Myocyte (in vitro differentiated cells): ENCODE measurements at regions not wholly inside any gene's neighbourhood (a gene's known extent, or its start where the extent isn't known, plus 50 kb on each side); places are given as distances from the start of the nearest gene placed in this dataset.

ENCODE experiments used
- DNase-seq: peaks from one replicate; pipeline ENCODE4 v3.0.0-alpha.2; 2012; ENCODE audit warnings: low read depth

DNA sequence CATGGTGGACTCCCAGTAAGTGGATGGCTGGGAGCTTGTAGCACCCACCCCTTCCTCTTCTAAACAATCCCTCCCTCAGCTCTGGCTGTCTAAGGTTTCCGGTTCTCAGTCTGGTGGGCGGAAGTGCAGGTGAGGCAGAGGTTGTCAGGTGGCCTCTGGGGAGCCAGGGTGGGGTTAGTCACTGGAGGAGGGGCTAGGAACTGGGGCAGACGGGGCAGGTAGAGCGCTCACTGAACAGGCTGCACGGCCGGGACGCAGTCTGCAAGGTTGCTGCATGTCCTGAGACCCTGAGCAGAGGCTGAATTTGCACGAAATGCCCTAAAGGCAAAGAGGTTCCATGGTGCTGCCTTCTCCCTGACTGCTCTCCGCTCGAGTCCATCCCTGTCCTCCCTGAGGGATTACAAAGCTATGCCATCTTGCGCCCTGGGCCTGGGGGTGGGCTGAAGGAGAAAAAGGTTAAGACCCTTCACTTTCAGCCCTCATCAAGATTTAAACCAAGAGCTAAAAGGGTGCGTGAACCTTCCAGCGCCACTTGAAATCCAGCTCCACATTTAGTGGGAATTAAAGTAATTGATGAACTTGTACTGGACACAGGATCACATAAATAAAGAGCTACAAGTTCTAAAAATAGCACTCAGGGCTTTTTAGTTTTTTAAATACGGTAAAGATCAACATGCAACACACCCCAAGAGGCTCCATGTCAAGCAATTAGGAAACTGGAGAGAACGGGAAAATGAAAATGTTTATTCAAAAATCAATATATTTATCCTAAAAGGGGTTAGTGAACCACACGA lies 62.3 kb upstream of the CTBP2 start:
- DNase-seq = no peak

DNA sequence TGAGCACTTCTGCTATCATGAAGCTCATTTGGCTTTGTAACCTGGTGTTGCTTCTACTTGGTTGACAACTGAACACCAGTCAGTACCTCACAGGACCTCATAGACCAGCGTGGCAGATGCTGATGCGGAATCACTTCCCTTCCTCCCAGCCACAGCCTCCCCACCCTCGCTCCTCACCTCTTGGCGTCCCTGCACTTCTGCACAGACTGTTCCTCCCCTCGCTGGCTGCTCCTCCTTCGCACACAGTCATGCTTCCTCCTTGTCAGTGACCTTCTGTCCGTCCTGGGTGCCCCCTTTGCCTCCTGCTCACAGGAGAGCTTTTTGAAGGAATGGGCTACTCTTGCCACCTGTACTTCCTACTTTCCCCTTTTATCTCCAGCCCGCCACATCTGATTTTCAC lies 61.4 kb upstream of the CTBP2 start:
- DNase-seq = no peak

DNA sequence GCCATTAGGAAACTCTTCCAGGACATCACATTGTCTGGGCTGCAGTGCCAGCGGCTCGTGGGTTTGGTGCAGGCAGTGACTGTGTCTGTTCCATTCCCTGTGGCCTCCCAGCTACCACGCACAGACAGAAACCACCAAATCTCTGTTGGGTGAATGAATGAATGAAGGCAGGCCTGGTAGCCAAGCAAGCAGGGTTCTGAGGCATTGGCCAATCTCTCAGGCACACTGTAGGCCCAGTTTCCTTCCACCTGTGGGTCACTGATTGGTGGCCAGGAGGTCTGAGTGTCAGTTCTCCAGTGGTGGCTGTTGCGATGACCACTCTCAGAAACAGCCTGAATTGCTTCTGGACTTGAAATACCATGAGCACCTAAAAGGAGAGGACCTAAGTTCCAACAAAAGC lies 59.4 kb upstream of the CTBP2 start:
- DNase-seq = no peak

DNA sequence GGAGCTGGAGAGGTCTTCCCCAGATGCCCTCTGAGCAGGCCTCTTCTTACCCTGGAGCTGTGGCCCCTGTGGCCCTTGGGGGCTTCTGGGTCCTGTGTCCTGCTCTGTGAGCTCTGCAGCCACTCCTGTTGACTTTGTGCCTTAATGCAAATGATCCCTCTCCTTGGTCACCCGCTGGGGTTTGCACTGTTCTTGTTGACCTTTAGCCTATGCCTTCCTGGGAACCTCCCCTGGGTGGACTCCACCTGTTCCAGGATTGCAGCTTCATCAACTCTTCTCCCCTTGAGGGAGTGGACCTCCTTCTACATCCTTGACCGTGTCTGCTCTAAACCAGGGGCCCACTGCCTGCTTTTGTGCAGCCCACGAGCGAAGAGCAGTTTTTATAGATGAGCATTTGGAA lies 58.6 kb upstream of the CTBP2 start:
- no peak for DNase-seq

DNA sequence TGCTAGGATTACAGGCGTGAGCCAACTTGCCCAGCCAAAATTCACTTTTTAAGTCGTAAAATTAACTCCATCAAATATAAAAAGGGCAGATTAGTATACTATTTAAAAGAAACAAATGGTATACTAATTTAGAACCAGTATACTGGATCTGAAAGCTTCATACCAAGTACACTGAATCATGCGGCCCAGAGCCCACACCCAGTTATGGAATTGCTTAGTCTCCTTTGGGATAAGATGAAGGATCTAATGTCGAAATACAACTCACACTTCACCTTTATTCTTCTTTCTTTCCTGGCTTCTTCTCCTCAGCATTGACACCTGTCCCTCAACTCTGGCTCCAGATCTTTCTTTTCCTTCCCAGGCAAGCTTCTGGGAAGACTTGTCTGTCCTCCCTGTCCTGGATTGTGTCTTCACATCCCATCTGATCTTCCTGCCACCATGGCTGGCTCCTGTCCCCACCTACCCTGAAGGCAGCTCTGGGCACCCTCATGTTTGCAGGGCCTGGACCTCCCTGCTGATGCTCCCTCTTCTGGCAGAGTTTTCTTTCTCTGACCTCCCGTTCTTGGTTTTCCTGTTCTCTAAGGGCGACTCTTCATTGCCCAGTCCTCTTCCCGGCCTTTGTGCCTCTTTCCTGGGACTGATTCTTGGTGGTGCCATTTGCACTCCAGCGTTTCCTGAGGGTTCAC lies 57.8 kb upstream of the CTBP2 start:
- DNase-seq = peak; percentile 46

DNA sequence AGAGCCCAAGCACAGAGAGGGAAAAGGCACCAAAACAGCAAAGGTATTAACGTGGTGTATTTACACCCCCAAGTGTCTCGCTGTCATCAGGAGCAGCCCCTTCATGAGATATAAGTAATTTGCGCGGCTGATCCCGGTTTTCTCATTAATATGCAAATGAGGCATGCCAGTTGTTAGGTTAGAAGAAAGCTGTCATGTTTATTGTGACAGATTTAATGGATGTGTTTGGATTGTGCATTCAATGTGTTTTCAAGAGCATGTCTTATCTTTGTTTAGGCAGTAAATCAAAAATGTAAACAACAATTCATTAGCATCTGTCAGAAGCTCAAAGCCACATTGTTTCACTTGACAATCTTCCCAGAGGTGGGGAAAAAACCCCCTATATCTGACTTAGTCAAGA lies 56.5 kb upstream of the CTBP2 start:
- DNase-seq = no peak

DNA sequence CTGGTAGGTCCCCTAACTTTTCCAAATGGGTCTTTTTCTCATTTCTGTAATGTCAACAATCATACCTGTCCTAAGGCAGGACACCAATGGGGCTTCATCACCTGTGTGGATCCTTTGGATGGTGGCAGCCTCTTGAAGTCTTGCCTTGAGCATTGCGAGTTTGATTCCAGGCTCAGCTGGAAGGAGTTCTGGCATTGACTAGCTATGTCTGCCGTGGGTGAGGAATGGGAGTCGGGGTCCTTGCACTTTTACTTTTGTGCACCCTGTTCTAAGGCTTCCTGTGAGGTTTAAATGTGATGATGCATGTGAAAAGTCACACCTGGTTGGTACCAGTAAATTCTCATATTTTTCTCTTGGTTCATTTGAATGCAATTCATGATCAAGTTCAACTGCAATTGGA lies 55.9 kb upstream of the CTBP2 start:
- no peak for DNase-seq

DNA sequence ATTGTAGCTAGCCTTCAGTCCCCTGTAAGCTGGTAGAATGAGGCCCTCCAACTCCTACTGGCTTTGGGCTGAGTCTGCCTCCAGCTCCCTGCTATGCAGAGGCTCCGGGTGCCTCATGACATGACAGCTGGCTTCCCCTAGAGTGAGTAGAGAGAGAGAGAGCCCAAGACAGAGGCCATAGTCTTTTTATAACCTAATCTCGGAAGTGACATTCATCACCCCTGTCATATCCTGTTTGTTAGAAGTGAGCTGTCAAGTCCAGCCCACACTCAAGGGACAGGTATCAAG lies 53.9 kb upstream of the CTBP2 start:
- DNase-seq = peak; percentile 36

DNA sequence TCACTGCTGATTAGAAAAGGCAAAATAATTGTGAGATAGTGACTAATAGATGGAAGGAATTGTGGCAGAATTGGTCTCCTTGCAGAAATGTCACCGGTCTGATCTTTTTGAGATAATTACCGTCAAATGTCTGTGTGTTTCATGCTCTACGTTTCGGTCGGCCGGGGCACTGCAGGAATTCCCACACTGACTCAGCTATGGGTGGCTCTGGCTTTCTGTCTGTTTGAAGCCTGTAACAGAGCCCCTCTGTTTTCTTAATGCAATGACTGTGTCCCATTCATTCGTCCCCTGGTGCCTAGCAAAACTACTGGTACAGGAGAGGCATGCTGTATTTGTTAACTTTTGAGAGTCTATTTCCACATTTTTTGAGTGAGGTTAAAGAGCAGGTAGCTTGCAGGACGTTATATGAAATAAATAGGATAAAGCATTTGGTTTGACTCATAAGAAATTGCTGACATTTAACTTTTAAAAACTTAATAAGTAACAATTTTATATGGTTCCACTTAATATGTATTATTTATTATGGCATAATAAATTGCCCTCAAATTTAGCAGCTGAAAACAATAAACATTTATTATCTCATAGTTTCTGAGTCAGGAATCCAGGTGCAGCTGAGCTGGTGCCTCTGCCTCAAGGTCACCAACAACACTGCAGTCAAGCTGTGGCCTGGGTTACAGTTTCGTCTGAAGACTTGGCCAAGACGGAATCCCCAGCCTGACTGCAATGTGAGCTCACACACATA lies 53.3 kb upstream of the CTBP2 start:
- DNase-seq = no peak

DNA sequence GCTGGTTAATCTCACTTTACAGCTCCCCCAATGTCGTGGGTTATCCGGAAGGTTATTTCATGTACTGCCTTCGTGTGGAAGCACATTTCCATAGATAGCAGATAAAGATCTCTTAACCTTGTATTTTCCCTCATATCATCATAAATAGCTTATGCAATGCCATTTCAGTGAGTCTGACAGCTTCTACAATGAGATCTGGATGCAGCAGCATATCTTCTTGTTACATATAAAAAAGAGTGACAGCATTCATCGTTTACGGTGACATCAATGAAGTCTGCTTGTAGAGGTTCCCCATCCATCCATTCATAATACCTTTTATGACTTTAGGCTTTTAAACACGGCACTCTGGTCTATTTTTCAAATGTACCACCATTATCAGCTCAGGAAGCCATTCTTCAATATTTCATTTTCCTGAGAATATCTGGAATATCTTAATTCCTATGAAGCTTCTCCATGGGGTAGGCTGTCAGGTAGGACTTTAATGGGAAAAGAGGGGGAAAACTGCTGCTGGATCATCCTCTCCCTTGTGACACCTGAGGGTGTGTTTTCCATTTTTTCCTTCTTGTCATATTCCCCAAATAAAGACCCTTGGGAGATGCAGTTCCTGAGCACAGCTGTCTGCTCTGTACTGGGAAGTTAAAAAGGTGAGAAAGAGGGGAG lies 51.9 kb upstream of the CTBP2 start:
- no peak for DNase-seq
